ENCODE measurements at regions not wholly inside any gene's neighbourhood (a gene's known extent, or its start where the extent isn't known, plus 50 kb on each side); places are given as distances from the start of the nearest gene placed in this dataset.
A peak's percentile ranks its signal among the peaks of the same experiment; 100 is the strongest.

- no peak overlapping the region for H3K27ac ChIP-seq
- H3K4me3 ChIP-seq (ENCODE audit: low read depth, low read length), result no peak overlapping the region
- H3K36me3 ChIP-seq (replicated peaks), result no peaks in the 10 kb centered on the region
- no peaks in the 10 kb centered on the region for H3K27me3 ChIP-seq (replicated peaks)
- peak; percentile 60 for DNase-seq
- in situ Hi-C loops (cut with HindIII; ENCODE audit: low pct_ligation_motif_present, low sequenced_read_pairs), result no loop called here
- peak; percentile 82 for TF ChIP-seq CTCF (IDR thresholded peaks at IDR 0.05; ENCODE audit: low read depth, low read length, missing control alignments)
Observed at GRCh38 chr10:118850418-118851061, 95.8 kb upstream of the CACUL1 start.

- H3K36me3 ChIP-seq (replicated peaks), result no peaks in the 10 kb centered on the region
- TF ChIP-seq CTCF (IDR thresholded peaks at IDR 0.05; ENCODE audit: low read depth, low read length, missing control alignments), result no peak
- H3K27me3 ChIP-seq (replicated peaks), result no peaks in the 10 kb centered on the region
- in situ Hi-C loops (cut with HindIII; ENCODE audit: low pct_ligation_motif_present, low sequenced_read_pairs), result no loop called here
- no peak for DNase-seq
- no peak overlapping the region for H3K4me3 ChIP-seq (ENCODE audit: low read depth, low read length)
- no peak overlapping the region for H3K27ac ChIP-seq
Observed at GRCh38 chr10:118851062-118852035, 96.6 kb upstream of the CACUL1 start.

- Histone ChIP-seq H3K27me3 (replicated peaks) (no peaks in the 10 kb centered on the region), H3K36me3 (replicated peaks) (no peaks in the 10 kb centered on the region), H3K4me3 (ENCODE audit: low read depth, low read length) (no peak overlapping the region), H3K27ac (no peak overlapping the region)
- no peak for DNase-seq
- no peak for TF ChIP-seq CTCF (IDR thresholded peaks at IDR 0.05; ENCODE audit: low read depth, low read length, missing control alignments)
- in situ Hi-C loops (cut with HindIII; ENCODE audit: low pct_ligation_motif_present, low sequenced_read_pairs), result no loop called here
Observed at GRCh38 chr10:118853916-118854315, 99.1 kb upstream of the CACUL1 start.

GRCh38 chr10:118856106-118856505, 101.3 kb upstream of the CACUL1 start:
- Histone ChIP-seq H3K4me3 (ENCODE audit: low read depth, low read length) (no peak overlapping the region), H3K36me3 (replicated peaks) (no peaks in the 10 kb centered on the region), H3K27me3 (replicated peaks) (no peaks in the 10 kb centered on the region), H3K27ac (no peak overlapping the region)
- in situ Hi-C loops (cut with HindIII; ENCODE audit: low pct_ligation_motif_present, low sequenced_read_pairs), result no loop called here
- TF ChIP-seq CTCF (IDR thresholded peaks at IDR 0.05; ENCODE audit: low read depth, low read length, missing control alignments), result no peak
- no peak for DNase-seq

GRCh38 chr10:118865998-118866693, 111.4 kb upstream of the CACUL1 start:
- no peak for DNase-seq
- Histone ChIP-seq H3K36me3 (replicated peaks) (no peaks in the 10 kb centered on the region), H3K4me3 (ENCODE audit: low read depth, low read length) (no peak overlapping the region), H3K27ac (no peak overlapping the region), H3K27me3 (replicated peaks) (no peaks in the 10 kb centered on the region)
- TF ChIP-seq CTCF (IDR thresholded peaks at IDR 0.05; ENCODE audit: low read depth, low read length, missing control alignments), result no peak
- in situ Hi-C loops (cut with HindIII; ENCODE audit: low pct_ligation_motif_present, low sequenced_read_pairs), result no loop called here
